ENCODE measurements at regions not wholly inside any gene's neighbourhood (a gene's known extent, or its start where the extent isn't known, plus 50 kb on each side); places are given as distances from the start of the nearest gene placed in this dataset.

- no peak for TF ChIP-seq GATA2 (IDR thresholded peaks at IDR 0.05; ENCODE audit: low read depth, low read length)
- TF ChIP-seq GATA3 (IDR thresholded peaks at IDR 0.05; ENCODE audit: low read depth, low read length), result no peak
Measured at GRCh38 chr7:17595546-17595945, 297.1 kb downstream of the AHR start.
